Fibroblast of mammary gland (primary cell): ENCODE measurements at regions not wholly inside any gene's neighbourhood (a gene's known extent, or its start where the extent isn't known, plus 50 kb on each side); places are given as distances from the start of the nearest gene placed in this dataset.
"Not testable (repeated sequence)": the region's sequence is repeated elsewhere in the genome, so short reads cannot be mapped to it uniquely, and the experiment has no call there.

ENCODE experiments used
- DNase-seq: peaks from one replicate; pipeline ENCODE4 v3.0.0-alpha.2; 2010; ENCODE audit warnings: low read depth
- H3K4me3 ChIP-seq: 2 replicates; pipeline ENCODE4 v1.5.1; 2011; ENCODE audit warnings: low read depth, mild to moderate bottlenecking, low read length, moderate library complexity; ENCODE audit not compliant: control insufficient read depth
- TF ChIP-seq, protein P1 (sequence below): conservative IDR thresholded peaks from 2 replicates; pipeline ENCODE4 v1.5.1; 2011; ENCODE audit warnings: low read depth, low read length, inconsistent platforms; ENCODE audit not compliant: control insufficient read depth, insufficient read depth

DNA sequence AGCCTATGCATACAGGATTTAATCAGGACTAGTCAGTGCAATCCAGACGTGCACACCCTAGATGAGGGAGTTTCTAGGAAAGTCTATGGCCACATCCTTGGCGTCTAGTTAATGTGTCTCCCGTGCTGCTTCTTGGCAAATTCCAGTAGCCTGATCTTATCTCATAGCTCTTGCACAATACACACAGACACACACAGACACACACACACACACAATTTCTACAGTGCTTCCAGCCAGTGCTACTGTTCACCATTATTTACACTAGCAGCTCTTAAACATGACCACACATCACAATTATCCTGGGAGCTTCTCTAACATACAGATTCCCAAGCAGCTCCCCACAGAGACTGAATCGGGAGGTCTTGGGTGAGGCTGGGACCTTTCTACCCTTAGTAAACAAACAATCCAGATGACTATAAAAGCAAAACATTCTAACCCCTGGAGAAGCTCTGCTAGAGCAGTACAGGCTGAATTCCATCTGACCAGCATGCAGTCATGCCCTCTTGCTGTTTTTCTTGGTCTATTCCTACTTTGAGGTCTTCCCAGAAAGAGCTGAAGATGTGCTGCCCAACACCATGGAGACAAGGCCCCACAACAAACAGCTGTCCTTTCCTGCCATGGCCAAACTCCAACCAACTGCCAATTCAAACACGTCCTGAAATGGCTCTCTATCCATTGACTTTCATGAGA, 236.6 kb downstream of the DEPDC1B start:
- no peak overlapping the region for H3K4me3 ChIP-seq
- TF ChIP-seq, protein P1, sequence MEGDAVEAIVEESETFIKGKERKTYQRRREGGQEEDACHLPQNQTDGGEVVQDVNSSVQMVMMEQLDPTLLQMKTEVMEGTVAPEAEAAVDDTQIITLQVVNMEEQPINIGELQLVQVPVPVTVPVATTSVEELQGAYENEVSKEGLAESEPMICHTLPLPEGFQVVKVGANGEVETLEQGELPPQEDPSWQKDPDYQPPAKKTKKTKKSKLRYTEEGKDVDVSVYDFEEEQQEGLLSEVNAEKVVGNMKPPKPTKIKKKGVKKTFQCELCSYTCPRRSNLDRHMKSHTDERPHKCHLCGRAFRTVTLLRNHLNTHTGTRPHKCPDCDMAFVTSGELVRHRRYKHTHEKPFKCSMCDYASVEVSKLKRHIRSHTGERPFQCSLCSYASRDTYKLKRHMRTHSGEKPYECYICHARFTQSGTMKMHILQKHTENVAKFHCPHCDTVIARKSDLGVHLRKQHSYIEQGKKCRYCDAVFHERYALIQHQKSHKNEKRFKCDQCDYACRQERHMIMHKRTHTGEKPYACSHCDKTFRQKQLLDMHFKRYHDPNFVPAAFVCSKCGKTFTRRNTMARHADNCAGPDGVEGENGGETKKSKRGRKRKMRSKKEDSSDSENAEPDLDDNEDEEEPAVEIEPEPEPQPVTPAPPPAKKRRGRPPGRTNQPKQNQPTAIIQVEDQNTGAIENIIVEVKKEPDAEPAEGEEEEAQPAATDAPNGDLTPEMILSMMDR = no peak
- DNase-seq = no peak

DNA sequence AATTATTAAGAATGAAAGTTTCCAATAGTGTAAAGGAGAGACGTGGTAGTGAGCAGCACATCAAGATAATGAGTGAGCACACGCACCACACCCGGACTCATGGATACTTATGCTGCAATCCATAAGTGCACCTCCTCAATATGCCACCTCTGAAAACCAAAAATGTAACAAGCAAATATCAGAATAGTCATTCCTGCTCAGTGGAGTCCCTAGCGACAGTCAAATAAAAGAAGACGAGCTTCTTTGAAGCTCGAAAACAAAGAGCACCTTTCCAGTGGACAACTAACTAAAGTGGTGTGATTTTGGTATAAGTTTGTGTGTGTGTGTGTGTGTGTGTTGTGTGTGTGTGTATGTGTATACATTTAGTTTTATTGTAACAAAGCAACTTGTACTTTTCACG, 241.3 kb downstream of the DEPDC1B start:
- TF ChIP-seq, protein P1 = no peak
- DNase-seq = no peak

DNA sequence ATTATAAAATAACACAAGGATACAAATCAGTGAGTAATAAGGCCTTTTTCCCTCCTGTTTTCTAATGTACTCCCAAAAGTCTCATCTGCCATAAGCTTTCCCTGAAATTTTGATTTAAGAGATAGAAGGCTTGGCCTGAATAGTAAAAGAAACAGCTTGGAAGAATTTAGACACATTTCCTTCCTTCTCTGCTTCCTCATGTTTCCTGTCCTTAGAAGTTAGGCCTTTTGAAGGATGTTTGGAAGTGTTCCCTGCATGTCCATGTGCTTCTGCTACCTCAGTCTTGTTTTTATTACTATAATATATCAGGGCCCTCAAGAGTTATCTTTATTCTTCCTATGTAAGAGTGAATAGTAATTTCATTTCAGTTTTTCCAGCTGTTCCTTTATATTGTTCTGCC, 242.7 kb downstream of the DEPDC1B start:
- TF ChIP-seq, protein P1 = no peak
- DNase-seq = no peak

More for the DNA sequence above, 241.3 kb downstream of the DEPDC1B start:
- H3K4me3 ChIP-seq = no peak overlapping the region

DNA sequence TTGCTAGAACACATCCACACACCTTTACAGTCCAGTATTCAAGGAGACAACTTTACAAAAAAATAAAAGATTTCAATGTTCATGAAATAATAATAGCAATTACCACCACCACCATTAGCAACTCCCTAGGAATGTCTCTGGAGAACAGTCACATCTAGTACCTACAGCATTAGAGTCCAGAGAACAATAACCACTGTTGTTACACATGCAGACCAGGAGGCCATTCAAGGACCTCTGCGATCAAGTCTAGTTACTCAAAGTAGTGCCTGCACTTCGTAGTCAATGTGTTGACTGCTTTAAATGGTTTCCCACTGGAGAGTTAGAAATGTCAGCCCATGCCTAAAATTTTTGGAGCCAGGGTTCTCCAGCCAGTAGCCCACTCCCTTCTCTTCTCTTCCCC, 244.4 kb downstream of the DEPDC1B start:
- TF ChIP-seq, protein P1 = no peak

More for the DNA sequence above, 242.7 kb downstream of the DEPDC1B start:
- no peak overlapping the region for H3K4me3 ChIP-seq

DNA sequence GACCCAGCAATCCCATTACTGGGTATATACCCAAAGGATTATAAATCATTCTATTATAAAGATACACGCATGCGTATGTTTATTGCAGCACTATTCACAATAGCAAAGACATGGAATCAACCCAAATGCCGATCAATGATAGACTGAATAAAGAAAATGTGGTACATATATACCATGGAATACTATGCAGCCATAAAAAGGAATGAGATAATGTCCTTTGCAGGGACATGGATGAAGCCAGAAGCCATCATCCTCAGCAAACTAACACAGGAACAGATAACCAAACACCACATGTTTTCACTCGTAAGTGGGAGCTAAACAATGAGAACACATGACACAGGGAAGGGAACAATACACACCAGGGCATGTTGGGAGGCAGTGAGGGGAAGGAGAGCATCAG, 245.7 kb downstream of the DEPDC1B start:
- DNase-seq, H3K4me3 ChIP-seq: not testable (repeated sequence)

More for the DNA sequence above, 244.4 kb downstream of the DEPDC1B start:
- DNase-seq = no peak
- no peak overlapping the region for H3K4me3 ChIP-seq

DNA sequence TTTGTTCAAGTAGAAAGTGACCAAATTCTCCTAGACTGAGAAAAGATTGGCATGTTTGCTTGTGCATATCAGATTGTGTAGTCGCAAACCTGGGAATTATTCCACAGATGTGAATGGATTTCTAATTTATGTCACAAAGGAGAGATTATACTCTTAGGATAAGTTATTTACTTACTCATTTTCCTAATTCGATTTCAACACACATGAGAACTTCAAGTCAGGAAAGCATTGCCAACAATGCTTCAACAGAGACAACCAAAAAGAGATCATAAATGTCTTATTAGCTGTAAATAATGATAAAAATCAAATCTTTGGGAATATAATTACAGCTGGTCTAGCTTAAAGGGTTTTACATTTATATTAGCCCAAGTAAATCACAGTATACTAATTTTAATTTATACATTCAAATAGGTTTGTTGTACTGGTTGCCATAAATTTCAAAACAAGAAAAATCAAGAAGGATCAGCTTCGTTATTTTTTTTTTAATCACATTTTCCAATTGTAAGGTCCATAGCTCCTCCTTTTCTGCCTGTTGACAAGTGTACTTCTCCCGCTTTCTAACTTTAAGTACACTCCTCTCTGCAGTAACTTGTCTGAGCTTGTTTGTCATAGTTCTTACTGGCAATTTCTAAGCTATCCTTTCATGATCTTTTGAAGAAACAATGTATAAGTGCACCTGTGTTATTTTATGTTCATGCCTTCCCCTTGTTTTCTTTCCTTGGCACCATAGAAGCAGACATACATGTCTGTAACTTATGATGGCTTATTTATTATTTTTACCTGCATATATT, 246.6 kb downstream of the DEPDC1B start:
- DNase-seq = no peak
- TF ChIP-seq, protein P1 = no peak
- no peak overlapping the region for H3K4me3 ChIP-seq

DNA sequence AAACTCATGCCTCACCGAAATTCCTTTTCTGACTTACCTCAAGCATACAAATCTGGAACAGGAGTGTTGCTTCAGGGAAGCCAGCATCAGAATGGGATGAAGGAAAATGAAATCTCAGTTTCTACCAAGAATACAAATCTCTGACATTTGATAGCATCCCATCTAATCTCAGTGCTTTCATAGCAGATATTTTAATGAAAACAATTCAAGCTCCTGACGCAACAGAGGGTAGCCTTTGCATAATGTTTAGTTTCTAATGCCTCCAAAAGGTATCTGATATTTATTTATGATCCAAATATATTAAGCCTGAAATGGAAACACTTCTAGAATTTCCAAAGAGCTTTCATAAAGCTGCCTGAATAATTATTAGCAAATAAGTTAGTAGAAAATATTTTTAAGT, 251.4 kb downstream of the DEPDC1B start:
- H3K4me3 ChIP-seq = no peak overlapping the region
- no peak for DNase-seq

More for the DNA sequence above, 251.4 kb downstream of the DEPDC1B start:
- TF ChIP-seq, protein P1 = no peak
